ENCODE measurements at regions not wholly inside any gene's neighbourhood (a gene's known extent, or its start where the extent isn't known, plus 50 kb on each side); places are given as distances from the start of the nearest gene placed in this dataset.
"Not testable (repeated sequence)": the region's sequence is repeated elsewhere in the genome, so short reads cannot be mapped to it uniquely, and the experiment has no call there.

DNA sequence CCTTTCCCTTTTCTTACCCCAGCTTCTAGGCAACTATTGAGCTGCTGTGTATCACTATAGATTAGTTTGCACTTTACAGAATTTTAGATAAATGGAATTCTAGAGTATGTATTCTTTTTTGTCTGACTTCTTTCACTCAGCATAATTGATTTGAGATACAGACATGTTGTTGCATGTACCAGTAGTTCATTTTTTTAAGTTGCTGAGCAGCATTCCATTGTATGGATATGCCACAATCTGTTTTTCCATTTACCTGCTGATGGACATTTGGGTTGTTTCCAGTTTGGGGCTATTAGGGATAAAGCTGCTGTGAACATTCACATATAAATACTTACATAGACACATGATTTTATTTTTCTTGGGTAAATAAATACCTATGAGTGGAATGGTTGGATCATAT, 135.7 kb downstream of the IGF1 start:
- DNase-seq (ENCODE audit: low read depth in 6 of 9, low spot score in 9 of 9), result no peak
- H3K4me1 ChIP-seq (ENCODE audit: control insufficient read depth in 2 of 2, insufficient read depth in 2 of 2, low read length in 2 of 2), result no peaks in the 10 kb centered on the region
- H3K9me3 ChIP-seq (ENCODE audit: control insufficient read depth in 2 of 2, insufficient read depth in 1 of 2, low read length in 1 of 2), result no peaks in the 10 kb centered on the region
- no peaks in the 10 kb centered on the region for H3K27me3 ChIP-seq (ENCODE audit: control insufficient read depth in 2 of 2, insufficient read depth in 1 of 2, low read length in 1 of 2)
- no peak overlapping the region for H3K27ac ChIP-seq (ENCODE audit: low read depth in 1 of 2, low read length in 1 of 2)
- H3K36me3 ChIP-seq (ENCODE audit: control insufficient read depth in 2 of 2, insufficient read depth in 2 of 2, low read length in 1 of 2), result no peaks in the 10 kb centered on the region
- no peak overlapping the region for H3K4me3 ChIP-seq (ENCODE audit: low read length in 2 of 2)

GRCh38 chr12:102343361-102344121, 136.8 kb downstream of the IGF1 start:
- H3K9me3 ChIP-seq (ENCODE audit: control insufficient read depth in 2 of 2, insufficient read depth in 1 of 2, low read length in 1 of 2), result no peaks in the 10 kb centered on the region
- no peaks in the 10 kb centered on the region for H3K4me1 ChIP-seq (ENCODE audit: control insufficient read depth in 2 of 2, insufficient read depth in 2 of 2, low read length in 2 of 2)
- no peak overlapping the region for H3K4me3 ChIP-seq (ENCODE audit: low read length in 2 of 2)
- no peak for DNase-seq (ENCODE audit: low read depth in 6 of 9, low spot score in 9 of 9)
- H3K27me3 ChIP-seq (ENCODE audit: control insufficient read depth in 2 of 2, insufficient read depth in 1 of 2, low read length in 1 of 2), result no peaks in the 10 kb centered on the region
- no peak overlapping the region for H3K27ac ChIP-seq (ENCODE audit: low read depth in 1 of 2, low read length in 1 of 2)
- H3K36me3 ChIP-seq (ENCODE audit: control insufficient read depth in 2 of 2, insufficient read depth in 2 of 2, low read length in 1 of 2), result no peaks in the 10 kb centered on the region
- 93% methylated on average over 1 of the region's 1 CpG for WGBS

DNA sequence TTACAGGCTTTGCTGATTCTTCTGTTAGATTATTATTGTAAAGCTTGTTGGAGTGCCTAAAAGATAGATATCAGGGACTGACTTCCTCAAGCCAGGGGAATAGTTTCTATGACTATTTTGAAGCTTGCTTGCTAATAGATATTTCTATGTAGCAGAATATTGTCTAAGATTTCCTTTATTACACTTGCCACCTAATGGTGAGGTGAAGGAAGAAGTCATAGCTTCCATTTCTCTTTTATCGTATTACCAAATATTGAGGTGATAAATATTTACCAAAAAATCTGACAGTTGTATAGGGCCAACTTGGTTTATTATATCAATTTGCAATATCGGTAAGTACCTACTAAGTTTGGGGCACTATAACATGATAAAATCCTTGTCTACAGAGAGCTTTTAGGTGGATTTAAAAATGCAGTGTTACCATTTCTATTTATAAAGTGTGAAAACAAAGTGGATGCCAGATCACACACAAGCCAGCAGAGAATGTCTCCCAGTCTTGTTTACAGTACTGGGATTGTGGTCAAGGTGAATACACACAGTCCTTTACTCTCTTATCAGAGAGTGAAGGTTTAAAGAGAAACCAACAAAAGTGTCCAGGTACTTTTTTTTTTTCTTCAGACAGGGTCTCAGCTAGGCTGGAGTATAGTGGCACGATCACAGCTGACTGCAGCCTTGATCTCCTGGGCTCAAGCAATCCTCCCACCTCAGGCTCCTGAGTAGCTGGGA, 137.9 kb downstream of the IGF1 start:
- Histone ChIP-seq H3K9me3 (ENCODE audit: control insufficient read depth in 2 of 2, insufficient read depth in 1 of 2, low read length in 1 of 2) (no peaks in the 10 kb centered on the region), H3K36me3 (ENCODE audit: control insufficient read depth in 2 of 2, insufficient read depth in 2 of 2, low read length in 1 of 2) (no peaks in the 10 kb centered on the region), H3K27ac (ENCODE audit: low read depth in 1 of 2, low read length in 1 of 2) (no peak overlapping the region), H3K4me3 (ENCODE audit: low read length in 2 of 2) (no peak overlapping the region), H3K4me1 (ENCODE audit: control insufficient read depth in 2 of 2, insufficient read depth in 2 of 2, low read length in 2 of 2) (no peaks in the 10 kb centered on the region), H3K27me3 (ENCODE audit: control insufficient read depth in 2 of 2, insufficient read depth in 1 of 2, low read length in 1 of 2) (no peaks in the 10 kb centered on the region)
- 97% methylated on average over 3 of the region's 3 CpGs for WGBS
- no peak for DNase-seq (ENCODE audit: low read depth in 6 of 9, low spot score in 9 of 9)

DNA sequence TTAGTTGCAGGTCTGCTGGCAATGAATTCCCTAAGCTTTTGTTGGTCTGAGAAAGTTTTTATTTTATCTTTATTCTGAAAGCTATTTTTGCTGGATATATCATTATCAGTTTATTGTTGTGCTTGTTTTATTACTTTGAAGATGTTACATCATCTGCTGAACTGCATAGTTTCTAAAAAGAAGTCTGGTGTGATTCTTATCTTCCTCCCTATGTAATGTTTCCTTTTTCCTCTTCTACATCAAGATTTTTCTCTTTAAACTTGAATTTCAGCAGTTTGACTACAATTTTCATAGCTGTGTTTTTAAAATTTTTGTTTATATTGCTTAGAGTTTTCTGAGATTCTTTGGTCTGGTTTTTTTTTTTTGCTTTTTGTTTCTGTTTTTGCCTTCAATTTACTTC, 137.1 kb upstream of the PMCH start:
- no peak overlapping the region for H3K27ac ChIP-seq (ENCODE audit: low read depth in 1 of 2, low read length in 1 of 2)
- H3K36me3 ChIP-seq (ENCODE audit: control insufficient read depth in 2 of 2, insufficient read depth in 2 of 2, low read length in 1 of 2), result no peaks in the 10 kb centered on the region
- no peaks in the 10 kb centered on the region for H3K4me1 ChIP-seq (ENCODE audit: control insufficient read depth in 2 of 2, insufficient read depth in 2 of 2, low read length in 2 of 2)

GRCh38 chr12:102331419-102331818, 133.8 kb upstream of the PMCH start:
- H3K9me3 ChIP-seq (ENCODE audit: control insufficient read depth in 2 of 2, insufficient read depth in 1 of 2, low read length in 1 of 2), result no peaks in the 10 kb centered on the region
- H3K36me3 ChIP-seq (ENCODE audit: control insufficient read depth in 2 of 2, insufficient read depth in 2 of 2, low read length in 1 of 2), result no peaks in the 10 kb centered on the region
- H3K4me1 ChIP-seq (ENCODE audit: control insufficient read depth in 2 of 2, insufficient read depth in 2 of 2, low read length in 2 of 2), result no peaks in the 10 kb centered on the region
- no peaks in the 10 kb centered on the region for H3K27me3 ChIP-seq (ENCODE audit: control insufficient read depth in 2 of 2, insufficient read depth in 1 of 2, low read length in 1 of 2)
- H3K27ac ChIP-seq (ENCODE audit: low read depth in 1 of 2, low read length in 1 of 2), result no peak overlapping the region
- 86% methylated on average over 1 of the region's 1 CpG for WGBS
- H3K4me3 ChIP-seq (ENCODE audit: low read length in 2 of 2), result no peak overlapping the region
- no peak for DNase-seq (ENCODE audit: low read depth in 6 of 9, low spot score in 9 of 9)

More for the DNA sequence above, 137.1 kb upstream of the PMCH start:
- H3K9me3 ChIP-seq (ENCODE audit: control insufficient read depth in 2 of 2, insufficient read depth in 1 of 2, low read length in 1 of 2), result no peaks in the 10 kb centered on the region
- no peak overlapping the region for H3K4me3 ChIP-seq (ENCODE audit: low read length in 2 of 2)
- no peaks in the 10 kb centered on the region for H3K27me3 ChIP-seq (ENCODE audit: control insufficient read depth in 2 of 2, insufficient read depth in 1 of 2, low read length in 1 of 2)
- DNase-seq (ENCODE audit: low read depth in 6 of 9, low spot score in 9 of 9), result no peak

DNA sequence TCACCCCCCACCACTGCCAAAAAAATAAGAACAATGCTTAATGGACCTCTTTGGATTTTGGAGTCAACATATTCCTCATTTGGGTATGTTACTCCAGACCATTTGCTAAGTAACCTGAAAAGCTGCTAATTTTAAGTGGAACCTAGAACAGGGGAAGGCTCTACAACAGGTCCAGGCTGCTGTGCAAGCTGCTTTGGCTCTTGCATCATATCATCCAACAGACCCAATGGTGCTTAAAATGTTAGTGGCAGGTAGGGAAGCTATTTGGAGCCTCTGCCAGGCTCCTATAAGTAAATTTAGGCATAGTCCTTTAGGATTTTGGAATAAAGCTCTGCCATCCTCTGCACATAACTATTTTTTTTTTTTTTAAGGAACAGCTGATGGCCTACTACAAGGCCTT, 132.2 kb upstream of the PMCH start:
- Histone ChIP-seq H3K27ac (ENCODE audit: low read depth in 1 of 2, low read length in 1 of 2) (no peak overlapping the region), H3K9me3 (ENCODE audit: control insufficient read depth in 2 of 2, insufficient read depth in 1 of 2, low read length in 1 of 2) (no peaks in the 10 kb centered on the region), H3K36me3 (ENCODE audit: control insufficient read depth in 2 of 2, insufficient read depth in 2 of 2, low read length in 1 of 2) (no peaks in the 10 kb centered on the region), H3K27me3 (ENCODE audit: control insufficient read depth in 2 of 2, insufficient read depth in 1 of 2, low read length in 1 of 2) (no peaks in the 10 kb centered on the region), H3K4me3 (ENCODE audit: low read length in 2 of 2) (no peak overlapping the region), H3K4me1 (ENCODE audit: control insufficient read depth in 2 of 2, insufficient read depth in 2 of 2, low read length in 2 of 2) (no peaks in the 10 kb centered on the region)
- no peak for DNase-seq (ENCODE audit: low read depth in 6 of 9, low spot score in 9 of 9)

DNA sequence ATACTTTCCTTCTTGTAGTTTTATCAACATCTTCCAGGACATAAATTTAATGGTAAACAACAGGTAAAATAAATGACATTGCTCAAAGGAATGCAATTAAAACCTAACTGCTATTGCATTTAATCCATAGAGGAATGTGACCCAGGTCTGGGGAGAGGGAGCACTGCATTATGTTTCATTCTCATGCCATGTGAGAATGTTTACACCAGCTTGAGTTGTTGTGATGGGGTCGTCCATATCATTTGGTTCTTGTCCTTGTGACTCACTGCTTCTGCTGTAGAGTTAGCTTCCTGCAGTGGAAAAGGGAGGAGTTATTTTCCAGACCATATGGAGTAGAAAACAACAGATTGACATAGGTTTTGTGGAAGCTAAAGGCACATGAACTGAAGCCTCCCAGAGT, 129.3 kb upstream of the PMCH start:
- WGBS, result 37% methylated on average over 1 of the region's 1 CpG
- Histone ChIP-seq H3K36me3 (ENCODE audit: control insufficient read depth in 2 of 2, insufficient read depth in 2 of 2, low read length in 1 of 2) (no peaks in the 10 kb centered on the region), H3K4me3 (ENCODE audit: low read length in 2 of 2) (no peak overlapping the region), H3K27ac (ENCODE audit: low read depth in 1 of 2, low read length in 1 of 2) (no peak overlapping the region), H3K27me3 (ENCODE audit: control insufficient read depth in 2 of 2, insufficient read depth in 1 of 2, low read length in 1 of 2) (no peaks in the 10 kb centered on the region), H3K9me3 (ENCODE audit: control insufficient read depth in 2 of 2, insufficient read depth in 1 of 2, low read length in 1 of 2) (no peaks in the 10 kb centered on the region), H3K4me1 (ENCODE audit: control insufficient read depth in 2 of 2, insufficient read depth in 2 of 2, low read length in 2 of 2) (no peaks in the 10 kb centered on the region)
- DNase-seq (ENCODE audit: low read depth in 6 of 9, low spot score in 9 of 9), result no peak

GRCh38 chr12:102325108-102325507, 127.5 kb upstream of the PMCH start:
- not testable (repeated sequence) for H3K4me1 ChIP-seq (ENCODE audit: control insufficient read depth in 2 of 2, insufficient read depth in 2 of 2, low read length in 2 of 2); H3K27me3 ChIP-seq (ENCODE audit: control insufficient read depth in 2 of 2, insufficient read depth in 1 of 2, low read length in 1 of 2); DNase-seq (ENCODE audit: low read depth in 6 of 9, low spot score in 9 of 9); H3K36me3 ChIP-seq (ENCODE audit: control insufficient read depth in 2 of 2, insufficient read depth in 2 of 2, low read length in 1 of 2); H3K27ac ChIP-seq (ENCODE audit: low read depth in 1 of 2, low read length in 1 of 2); H3K4me3 ChIP-seq (ENCODE audit: low read length in 2 of 2); H3K9me3 ChIP-seq (ENCODE audit: control insufficient read depth in 2 of 2, insufficient read depth in 1 of 2, low read length in 1 of 2)
- WGBS, result 96% methylated on average over 3 of the region's 4 CpGs

- Histone ChIP-seq H3K4me3 (ENCODE audit: low read length in 2 of 2) (no peak overlapping the region), H3K36me3 (ENCODE audit: control insufficient read depth in 2 of 2, insufficient read depth in 2 of 2, low read length in 1 of 2) (no peaks in the 10 kb centered on the region), H3K27me3 (ENCODE audit: control insufficient read depth in 2 of 2, insufficient read depth in 1 of 2, low read length in 1 of 2) (no peaks in the 10 kb centered on the region), H3K9me3 (ENCODE audit: control insufficient read depth in 2 of 2, insufficient read depth in 1 of 2, low read length in 1 of 2) (no peaks in the 10 kb centered on the region), H3K27ac (ENCODE audit: low read depth in 1 of 2, low read length in 1 of 2) (no peak overlapping the region), H3K4me1 (ENCODE audit: control insufficient read depth in 2 of 2, insufficient read depth in 2 of 2, low read length in 2 of 2) (no peaks in the 10 kb centered on the region)
- DNase-seq (ENCODE audit: low read depth in 6 of 9, low spot score in 9 of 9), result no peak
- 69% methylated on average over 1 of the region's 1 CpG for WGBS
These were observed 126.2 kb upstream of the PMCH start for GRCh38 chr12:102323799-102324198.
